OCI-LY1 (cell line): ENCODE measurements at regions not wholly inside any gene's neighbourhood (a gene's known extent, or its start where the extent isn't known, plus 50 kb on each side); places are given as distances from the start of the nearest gene placed in this dataset.

Source experiments
- H2AFZ ChIP-seq: fragments of 200-600 bp; sonication (generic), shearing (Covaris generic); 2 replicates; pipeline ENCODE4 v1.6.0; 2014; ENCODE audit warnings: antibody characterized with exemption, mild to moderate bottlenecking, low read length
- H3F3A ChIP-seq: fragments of 200-600 bp; sonication (generic), shearing (Covaris generic); 2 replicates; pipeline ENCODE4 v1.6.0; 2014; ENCODE audit warnings: mild to moderate bottlenecking, antibody characterized with exemption, low read length, moderate library complexity; ENCODE audit not compliant: insufficient read depth
- H3K27ac ChIP-seq: fragments of 200-600 bp; sonication (generic); 2 replicates; pipeline ENCODE4 v1.5.1; 2014; ENCODE audit warnings: low read length, mixed run types, mild to moderate bottlenecking, low read depth; ENCODE audit not compliant: poor library complexity, severe bottlenecking
- H3K27me3 ChIP-seq: fragments of 200-600 bp; sonication (generic); 2 replicates; pipeline ENCODE4 v1.6.0; 2014; ENCODE audit warnings: antibody characterized with exemption, mild to moderate bottlenecking, low read length, moderate library complexity; ENCODE audit not compliant: insufficient read depth
- H3K36me3 ChIP-seq: fragments of 200-600 bp; sonication (generic); 2 replicates; pipeline ENCODE4 v1.6.1; 2014; ENCODE audit warnings: mild to moderate bottlenecking, antibody characterized with exemption, low read length, moderate library complexity, mixed read lengths; ENCODE audit not compliant: insufficient read depth
- H3K4me1 ChIP-seq: fragments of 200-600 bp; sonication (generic); 2 replicates; pipeline ENCODE4 v1.5.1; 2014; ENCODE audit warnings: mild to moderate bottlenecking, low read length, moderate library complexity; ENCODE audit not compliant: insufficient read depth, severe bottlenecking
- H3K4me2 ChIP-seq: fragments of 200-600 bp; sonication (generic), shearing (Covaris generic); 2 replicates; pipeline ENCODE4 v1.6.1; 2014; ENCODE audit warnings: low read length
- H3K4me3 ChIP-seq: fragments of 200-600 bp; sonication (generic); 2 replicates; pipeline ENCODE4 v1.5.1; 2014; ENCODE audit warnings: low read length, low read depth, mild to moderate bottlenecking, mixed read lengths; ENCODE audit not compliant: poor library complexity, severe bottlenecking
- H3K79me2 ChIP-seq: fragments of 200-600 bp; shearing (Covaris generic); 2 replicates; pipeline ENCODE4 v1.6.1; 2016; ENCODE audit warnings: mixed run types, low read length, mixed read lengths; ENCODE audit not compliant: insufficient read depth
- H3K9ac ChIP-seq: fragments of 200-600 bp; sonication (generic), shearing (Covaris generic); 2 replicates; pipeline ENCODE4 v1.6.1; 2014; ENCODE audit warnings: mild to moderate bottlenecking, low read length, mixed read lengths
- H3K9me2 ChIP-seq: fragments of 200-600 bp; sonication (generic), shearing (Covaris generic); 2 replicates; pipeline ENCODE4 v1.6.1; 2014; ENCODE audit warnings: low read depth, mild to moderate bottlenecking, low read length, mixed read lengths
- H3K9me3 ChIP-seq: fragments of 200-600 bp; shearing (Covaris generic); 2 replicates; pipeline ENCODE4 v1.6.1; 2014; ENCODE audit warnings: low read length, mixed read lengths
- H4K20me1 ChIP-seq: fragments of 200-600 bp; sonication (generic), shearing (Covaris generic); 2 replicates; pipeline ENCODE4 v1.6.0; 2016; ENCODE audit warnings: mild to moderate bottlenecking, low read length; ENCODE audit not compliant: insufficient read depth
- EZH2 ChIP-seq: fragments of 200-600 bp; sonication (generic), shearing (Covaris generic); IDR thresholded peaks from 2 replicates; pipeline ENCODE4 v1.8.0; 2017; ENCODE audit warnings: borderline replicate concordance, mixed run types, mild to moderate bottlenecking, antibody characterized with exemption, low read length, moderate library complexity, mixed read lengths
- TF ChIP-seq, protein P1 (sequence below): fragments of 200-600 bp; sonication (generic), shearing (Covaris generic); IDR thresholded peaks from 2 replicates; pipeline ENCODE4 v1.5.1; 2017; ENCODE audit warnings: mild to moderate bottlenecking, antibody characterized with exemption, low read length, moderate library complexity, mixed read lengths

DNA sequence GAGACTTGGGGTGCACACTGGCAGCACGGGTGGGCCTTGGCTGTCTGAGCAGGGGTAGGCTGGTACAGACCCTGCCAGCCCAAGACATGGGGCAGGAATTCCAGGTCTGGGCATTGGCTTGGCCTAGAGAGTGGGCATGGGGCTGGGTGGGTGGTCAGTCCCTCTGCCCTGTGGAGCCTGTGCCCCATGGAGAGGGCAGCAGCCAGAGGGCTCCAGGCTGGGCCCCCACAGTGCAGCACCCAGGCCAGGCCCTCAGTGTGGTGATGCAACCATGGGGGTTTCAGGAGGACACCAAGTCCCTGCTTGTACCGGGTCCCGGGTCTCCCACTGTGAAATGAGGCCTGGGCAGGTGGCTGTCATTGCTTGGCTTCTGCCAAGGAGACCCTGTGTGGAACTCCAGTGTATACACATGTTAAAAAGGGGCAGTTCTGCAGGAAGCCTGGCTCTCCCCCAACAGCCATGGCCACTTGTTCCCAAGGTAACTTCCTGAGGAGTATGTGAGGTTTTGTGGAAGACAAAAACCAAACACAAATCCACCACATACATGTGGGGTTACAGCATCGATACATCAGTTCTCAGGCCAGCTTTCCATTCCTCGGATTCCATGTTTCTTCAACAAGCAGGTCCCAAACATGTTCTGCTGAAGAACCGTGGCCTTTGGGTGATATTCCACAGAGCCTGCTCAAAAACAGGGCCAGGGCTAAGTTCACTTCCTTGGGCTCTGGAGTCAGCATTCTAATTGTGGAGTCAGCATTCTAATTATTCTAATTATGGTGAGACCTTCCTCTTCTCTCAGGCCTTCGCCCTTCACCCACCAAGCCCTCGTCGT, 77.3 kb downstream of the DACT2 start:
- Histone ChIP-seq H3K27ac (no peak overlapping the region), H3K79me2 (no peaks in the 10 kb centered on the region), H3F3A (no peaks in the 10 kb centered on the region), H2AFZ (no peak overlapping the region), H3K4me1 (no peaks in the 10 kb centered on the region), H3K27me3 (no peaks in the 10 kb centered on the region), H4K20me1 (no peaks in the 10 kb centered on the region), H3K4me3 (no peak overlapping the region), H3K9ac (no peak overlapping the region), H3K9me2 (no peaks in the 10 kb centered on the region), H3K36me3 (no peaks in the 10 kb centered on the region), H3K4me2 (no peak overlapping the region), H3K9me3 (no peaks in the 10 kb centered on the region)
- TF ChIP-seq EZH2: no peak
- TF ChIP-seq, protein P1, sequence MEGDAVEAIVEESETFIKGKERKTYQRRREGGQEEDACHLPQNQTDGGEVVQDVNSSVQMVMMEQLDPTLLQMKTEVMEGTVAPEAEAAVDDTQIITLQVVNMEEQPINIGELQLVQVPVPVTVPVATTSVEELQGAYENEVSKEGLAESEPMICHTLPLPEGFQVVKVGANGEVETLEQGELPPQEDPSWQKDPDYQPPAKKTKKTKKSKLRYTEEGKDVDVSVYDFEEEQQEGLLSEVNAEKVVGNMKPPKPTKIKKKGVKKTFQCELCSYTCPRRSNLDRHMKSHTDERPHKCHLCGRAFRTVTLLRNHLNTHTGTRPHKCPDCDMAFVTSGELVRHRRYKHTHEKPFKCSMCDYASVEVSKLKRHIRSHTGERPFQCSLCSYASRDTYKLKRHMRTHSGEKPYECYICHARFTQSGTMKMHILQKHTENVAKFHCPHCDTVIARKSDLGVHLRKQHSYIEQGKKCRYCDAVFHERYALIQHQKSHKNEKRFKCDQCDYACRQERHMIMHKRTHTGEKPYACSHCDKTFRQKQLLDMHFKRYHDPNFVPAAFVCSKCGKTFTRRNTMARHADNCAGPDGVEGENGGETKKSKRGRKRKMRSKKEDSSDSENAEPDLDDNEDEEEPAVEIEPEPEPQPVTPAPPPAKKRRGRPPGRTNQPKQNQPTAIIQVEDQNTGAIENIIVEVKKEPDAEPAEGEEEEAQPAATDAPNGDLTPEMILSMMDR: no peak

DNA sequence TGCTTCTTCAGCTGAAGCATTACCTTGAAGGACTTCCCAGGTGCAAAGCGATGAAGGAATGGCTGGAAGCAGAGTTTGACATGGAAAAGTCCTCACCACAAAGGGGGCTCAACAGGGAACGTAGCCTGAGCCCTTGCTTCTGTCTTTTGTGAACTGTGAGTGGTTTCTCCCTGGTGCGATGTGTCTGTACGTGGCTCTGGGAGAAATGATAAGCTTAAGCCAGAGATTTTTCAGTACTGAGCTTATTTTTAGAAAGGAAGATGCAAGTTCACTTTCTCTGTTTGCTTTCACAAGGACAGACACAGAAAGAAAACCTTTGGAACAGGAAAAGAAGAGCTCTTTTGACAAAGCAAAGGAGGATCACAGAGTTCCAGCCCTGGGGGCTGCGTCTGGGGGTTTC, 79.4 kb downstream of the DACT2 start:
- Histone ChIP-seq H3K27me3 (no peaks in the 10 kb centered on the region), H3K9ac (no peak overlapping the region), H3K9me2 (no peaks in the 10 kb centered on the region), H3F3A (no peaks in the 10 kb centered on the region), H3K4me3 (no peak overlapping the region), H2AFZ (no peak overlapping the region), H4K20me1 (no peaks in the 10 kb centered on the region), H3K4me1 (no peaks in the 10 kb centered on the region), H3K9me3 (no peaks in the 10 kb centered on the region), H3K27ac (no peak overlapping the region), H3K79me2 (no peaks in the 10 kb centered on the region), H3K36me3 (no peaks in the 10 kb centered on the region), H3K4me2 (no peak overlapping the region)
- TF ChIP-seq EZH2: no peak
- TF ChIP-seq, protein P1: no peak

DNA sequence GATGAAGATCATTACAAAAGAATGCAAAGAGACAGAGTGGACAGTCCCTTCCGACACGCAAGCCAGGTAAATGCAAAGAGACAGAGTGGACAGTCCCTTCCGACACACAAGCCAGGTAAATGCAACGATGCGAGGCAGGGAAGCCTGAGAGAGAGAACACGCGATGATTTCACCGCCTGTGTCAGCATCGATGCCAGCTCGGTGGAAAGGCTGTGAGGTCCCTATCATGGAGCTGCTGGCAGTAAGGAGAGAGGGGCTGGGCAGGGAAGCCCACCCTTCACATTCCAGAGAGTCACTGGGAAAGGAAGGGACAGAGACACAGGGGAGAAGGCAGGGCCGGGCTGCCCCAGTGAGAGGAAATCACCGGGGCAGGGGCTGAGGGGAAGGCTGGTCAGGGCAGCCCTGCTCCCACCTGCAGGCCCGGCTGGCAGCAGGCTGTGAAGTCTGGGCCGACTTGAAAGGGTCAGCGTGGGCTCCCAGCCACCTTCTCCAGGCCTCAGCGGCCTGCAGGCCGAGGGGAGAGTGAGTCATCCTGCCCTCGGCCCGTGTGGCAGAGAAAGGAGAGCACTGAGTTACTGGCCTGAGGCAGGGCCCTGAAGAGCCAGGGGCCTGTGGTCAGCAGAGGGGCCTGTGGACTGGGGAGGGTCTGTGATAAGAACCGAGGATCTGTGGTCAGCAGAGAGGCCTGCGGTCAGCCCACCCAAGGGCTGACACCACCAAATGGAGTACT, 80.4 kb downstream of the DACT2 start:
- Histone ChIP-seq H3K79me2 (no peaks in the 10 kb centered on the region), H3K9ac (no peak overlapping the region), H3K4me1 (no peaks in the 10 kb centered on the region), H3K4me3 (no peak overlapping the region), H3K27me3 (no peaks in the 10 kb centered on the region), H3K27ac (no peak overlapping the region), H2AFZ (no peak overlapping the region), H4K20me1 (no peaks in the 10 kb centered on the region), H3K9me2 (no peaks in the 10 kb centered on the region), H3K36me3 (no peaks in the 10 kb centered on the region), H3F3A (no peaks in the 10 kb centered on the region), H3K4me2 (no peak overlapping the region), H3K9me3 (no peaks in the 10 kb centered on the region)
- TF ChIP-seq EZH2: no peak
- TF ChIP-seq, protein P1: no peak
